D721Med (cell line): ENCODE measurements at regions not wholly inside any gene's neighbourhood (a gene's known extent, or its start where the extent isn't known, plus 50 kb on each side); places are given as distances from the start of the nearest gene placed in this dataset.

Source experiments
- DNase-seq: peaks from one replicate; pipeline ENCODE4 v3.0.0; 2011; ENCODE audit warnings: low spot score; ENCODE audit not compliant: insufficient read length
- FAIRE-seq: peaks from 2 replicates; lab custom pipeline; 2011; peaks lifted over from hg19 to GRCh38; lab: Jason Lieb, UNC
- TF ChIP-seq, protein P1 (sequence below): IDR thresholded peaks from 2 replicates; pipeline ENCODE4 v1.5.1; 2012; ENCODE audit warnings: mild to moderate bottlenecking, control low read depth; ENCODE audit not compliant: insufficient read depth; ENCODE audit errors: missing control alignments

GRCh38 chr22:35195226-35195625 lies 62.1 kb upstream of the HMGXB4 start:
- FAIRE-seq (no peak), DNase-seq (no peak)
- TF ChIP-seq, protein P1, sequence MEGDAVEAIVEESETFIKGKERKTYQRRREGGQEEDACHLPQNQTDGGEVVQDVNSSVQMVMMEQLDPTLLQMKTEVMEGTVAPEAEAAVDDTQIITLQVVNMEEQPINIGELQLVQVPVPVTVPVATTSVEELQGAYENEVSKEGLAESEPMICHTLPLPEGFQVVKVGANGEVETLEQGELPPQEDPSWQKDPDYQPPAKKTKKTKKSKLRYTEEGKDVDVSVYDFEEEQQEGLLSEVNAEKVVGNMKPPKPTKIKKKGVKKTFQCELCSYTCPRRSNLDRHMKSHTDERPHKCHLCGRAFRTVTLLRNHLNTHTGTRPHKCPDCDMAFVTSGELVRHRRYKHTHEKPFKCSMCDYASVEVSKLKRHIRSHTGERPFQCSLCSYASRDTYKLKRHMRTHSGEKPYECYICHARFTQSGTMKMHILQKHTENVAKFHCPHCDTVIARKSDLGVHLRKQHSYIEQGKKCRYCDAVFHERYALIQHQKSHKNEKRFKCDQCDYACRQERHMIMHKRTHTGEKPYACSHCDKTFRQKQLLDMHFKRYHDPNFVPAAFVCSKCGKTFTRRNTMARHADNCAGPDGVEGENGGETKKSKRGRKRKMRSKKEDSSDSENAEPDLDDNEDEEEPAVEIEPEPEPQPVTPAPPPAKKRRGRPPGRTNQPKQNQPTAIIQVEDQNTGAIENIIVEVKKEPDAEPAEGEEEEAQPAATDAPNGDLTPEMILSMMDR: no peak

DNA sequence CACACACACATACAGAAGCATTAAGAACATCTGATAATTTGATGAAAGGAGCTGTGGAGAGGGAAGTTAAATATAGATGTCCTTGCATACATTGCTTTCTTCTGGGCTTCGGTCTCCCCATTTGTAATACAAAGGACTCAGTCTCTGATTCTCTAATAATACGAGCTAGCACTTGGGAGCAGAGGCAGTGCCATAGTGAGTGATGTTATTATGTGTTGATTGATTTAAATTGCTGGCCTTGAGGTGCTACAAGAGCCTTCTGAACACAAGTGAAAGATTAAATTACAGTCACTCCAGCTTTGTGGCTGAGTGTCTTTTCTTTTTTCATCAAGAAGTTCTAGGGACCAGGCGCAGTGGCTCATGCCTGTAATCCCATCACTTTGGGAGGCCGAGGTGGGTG lies 61.5 kb upstream of the HMGXB4 start:
- no peak for FAIRE-seq

GRCh38 chr22:35197071-35197470 lies 60.2 kb upstream of the HMGXB4 start:
- DNase-seq (no peak), FAIRE-seq (no peak)
- TF ChIP-seq, protein P1: no peak

More for the DNA sequence above, 61.5 kb upstream of the HMGXB4 start:
- TF ChIP-seq, protein P1: no peak
- no peak for DNase-seq

DNA sequence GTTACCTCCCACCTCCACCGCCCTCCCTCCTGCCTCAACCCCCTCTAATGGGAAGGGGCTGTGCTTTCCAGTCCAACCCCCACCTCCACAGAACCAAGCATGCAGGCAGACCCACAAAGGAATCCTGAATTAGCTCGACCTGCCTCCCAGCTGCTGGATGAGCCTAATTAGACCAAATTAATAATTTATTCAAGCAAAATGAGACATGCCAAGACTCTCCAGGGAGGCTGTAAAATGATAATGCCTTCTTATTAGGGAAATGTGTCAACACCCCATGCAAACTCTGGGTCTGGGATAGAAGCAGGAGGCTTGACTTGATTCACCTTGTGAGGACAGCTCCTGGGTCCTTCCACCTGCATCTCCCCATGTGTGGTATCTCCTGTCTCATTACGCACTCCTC lies 59.4 kb upstream of the HMGXB4 start:
- FAIRE-seq (no peak), DNase-seq (no peak)
- TF ChIP-seq, protein P1: no peak

DNA sequence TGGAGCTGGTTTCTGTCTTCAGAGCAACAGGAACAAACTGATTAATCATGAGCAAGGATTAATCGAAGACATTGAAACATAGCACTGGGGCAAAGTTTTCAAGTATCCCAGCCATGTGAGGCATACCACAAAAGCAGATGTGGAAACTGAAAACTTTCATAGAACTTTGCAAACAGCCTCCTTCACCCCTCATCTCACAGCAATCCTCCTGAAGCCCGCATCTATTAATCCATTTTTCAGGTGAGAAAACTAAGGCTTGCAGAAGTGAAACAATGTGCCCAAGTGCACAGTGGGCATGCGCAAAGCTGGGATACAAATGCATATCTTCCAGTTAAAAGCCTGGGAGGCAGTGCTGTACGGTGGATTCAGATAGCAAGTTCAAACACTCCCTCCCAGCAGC lies 58.6 kb upstream of the HMGXB4 start:
- DNase-seq: no peak
- TF ChIP-seq, protein P1: no peak

GRCh38 chr22:35202376-35202775 lies 54.9 kb upstream of the HMGXB4 start:
- TF ChIP-seq, protein P1: no peak
- FAIRE-seq: no peak
- DNase-seq: no peak

More for the DNA sequence above, 58.6 kb upstream of the HMGXB4 start:
- no peak for FAIRE-seq

DNA sequence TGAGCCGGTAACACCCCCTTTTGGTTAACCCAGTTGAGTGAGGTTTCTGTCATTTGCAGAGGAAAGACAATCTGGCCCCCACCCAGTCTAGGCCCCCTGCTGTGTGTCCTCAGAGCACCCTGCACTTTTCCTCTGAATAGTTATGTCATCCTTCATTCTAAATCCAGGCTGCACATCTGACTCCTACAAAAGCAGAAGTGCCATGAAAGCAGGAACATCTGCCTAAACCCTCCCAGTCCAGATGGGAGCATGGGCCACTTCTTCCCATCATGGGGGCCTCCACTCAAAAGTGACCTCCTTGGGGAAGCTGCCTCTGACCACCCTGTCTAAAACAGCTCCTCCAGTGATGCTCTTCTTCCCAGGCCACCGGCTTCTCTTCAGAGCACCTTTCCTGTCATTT lies 53.7 kb upstream of the HMGXB4 start:
- TF ChIP-seq, protein P1: no peak
- FAIRE-seq (no peak), DNase-seq (no peak)
